A673 (cell line): ENCODE measurements at regions not wholly inside any gene's neighbourhood (a gene's known extent, or its start where the extent isn't known, plus 50 kb on each side); places are given as distances from the start of the nearest gene placed in this dataset.

Experiments used
- BruUV-seq: library from RNA; stranded (reverse); fragments of 400-500 nt; replicated peaks from 2 replicates; lab custom pipeline; 2021; lab: Mats Ljungman, UMichigan
- CTCF ChIA-PET: fragments of 300-600 bp; sonication (Branson Sonifier 250); formaldehyde crosslinking; loops from one replicate; lab custom pipeline; 2022; ENCODE audit warnings: antibody characterized with exemption; lab: Charles Lee
- POLR2A ChIA-PET: fragments of 300-600 bp; sonication (Branson Sonifier 250); formaldehyde crosslinking; loops from one replicate; lab custom pipeline; 2022; ENCODE audit warnings: antibody characterized with exemption; ENCODE audit not compliant: low non-redundant PET; lab: Charles Lee
- DNase-seq: peaks from one replicate; pipeline ENCODE4 v3.0.0-alpha.2; 2015; ENCODE audit warnings: low spot score
- H3K27ac ChIP-seq: fragments of 200-600 bp; sonication (generic); 2 replicates; pipeline ENCODE4 v1.5.1; 2016; ENCODE audit warnings: mixed run types, low read depth, mild to moderate bottlenecking, mixed read lengths, antibody characterized with exemption, low read length; ENCODE audit not compliant: poor library complexity, severe bottlenecking
- H3K27me3 ChIP-seq: fragments of 200-600 bp; sonication (generic); replicated peaks from 2 replicates; pipeline ENCODE4 v1.6.1; 2017; ENCODE audit warnings: mixed run types, low read depth, mild to moderate bottlenecking, mixed read lengths, antibody characterized with exemption, low read length; ENCODE audit not compliant: insufficient read depth, poor library complexity
- H3K36me3 ChIP-seq: fragments of 200-600 bp; sonication (generic); 2 replicates; pipeline ENCODE4 v1.6.1; 2016; ENCODE audit warnings: mixed run types, mild to moderate bottlenecking, mixed read lengths, antibody characterized with exemption, low read length; ENCODE audit not compliant: insufficient read depth, poor library complexity, severe bottlenecking
- H3K4me1 ChIP-seq: fragments of 200-600 bp; sonication (generic); 2 replicates; pipeline ENCODE4 v1.6.1; 2017; ENCODE audit warnings: mixed run types, mild to moderate bottlenecking, mixed read lengths, antibody characterized with exemption, low read length; ENCODE audit not compliant: insufficient read depth, poor library complexity, severe bottlenecking
- H3K4me3 ChIP-seq: fragments of 200-600 bp; sonication (generic); 2 replicates; pipeline ENCODE4 v1.5.1; 2016; ENCODE audit warnings: low read depth, mixed run types, mild to moderate bottlenecking, mixed read lengths, low read length; ENCODE audit not compliant: poor library complexity, severe bottlenecking
- H3K9me3 ChIP-seq: fragments of 200-600 bp; sonication (generic); 2 replicates; pipeline ENCODE4 v1.6.1; 2016; ENCODE audit warnings: mixed run types, low read depth, mild to moderate bottlenecking, mixed read lengths, antibody characterized with exemption, low read length; ENCODE audit not compliant: poor library complexity, severe bottlenecking
- EZH2 ChIP-seq: fragments of 200-600 bp; sonication (generic); IDR thresholded peaks from 2 replicates; pipeline ENCODE4 v1.6.1; 2017; ENCODE audit warnings: borderline replicate concordance, low read depth, mild to moderate bottlenecking, mixed read lengths, antibody characterized with exemption, low read length; ENCODE audit not compliant: poor library complexity, severe bottlenecking
- intact Hi-C: fragments of 100-400 bp; cut with micrococcal nuclease; formaldehyde crosslinking; loops from one replicate; pipeline ENCODE4 v1.10.0; 2022; ENCODE audit not compliant: unreplicated experiment
- TF ChIP-seq, protein P1 (sequence below): fragments of 300-800, 200-600 bp; sonication (generic); conservative IDR thresholded peaks from 2 replicates; pipeline ENCODE4 v1.5.1; 2017; ENCODE audit warnings: low read depth, mild to moderate bottlenecking, antibody characterized with exemption, low read length, moderate library complexity, mixed read lengths

DNA sequence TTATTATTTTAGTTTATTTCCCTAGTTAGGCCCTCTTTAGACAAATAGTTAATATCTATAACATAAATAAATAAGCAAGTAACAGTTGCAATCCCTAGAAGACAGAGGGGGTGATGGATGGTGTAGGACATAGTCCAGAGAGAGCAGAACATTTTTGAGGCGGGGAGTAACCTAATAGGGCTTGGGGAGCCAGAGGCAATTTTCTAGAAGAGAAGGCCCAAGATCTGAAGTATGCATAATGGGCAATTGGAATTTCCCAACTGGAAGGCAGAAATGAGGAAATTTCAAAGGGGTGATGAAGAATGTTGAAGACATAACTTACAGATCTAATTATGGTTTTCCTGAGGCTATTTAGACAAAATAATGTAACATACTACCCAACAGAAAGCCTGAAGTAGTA lies 525.7 kb downstream of the TUSC7 start:
- no peak for TF ChIP-seq EZH2
- TF ChIP-seq, protein P1, sequence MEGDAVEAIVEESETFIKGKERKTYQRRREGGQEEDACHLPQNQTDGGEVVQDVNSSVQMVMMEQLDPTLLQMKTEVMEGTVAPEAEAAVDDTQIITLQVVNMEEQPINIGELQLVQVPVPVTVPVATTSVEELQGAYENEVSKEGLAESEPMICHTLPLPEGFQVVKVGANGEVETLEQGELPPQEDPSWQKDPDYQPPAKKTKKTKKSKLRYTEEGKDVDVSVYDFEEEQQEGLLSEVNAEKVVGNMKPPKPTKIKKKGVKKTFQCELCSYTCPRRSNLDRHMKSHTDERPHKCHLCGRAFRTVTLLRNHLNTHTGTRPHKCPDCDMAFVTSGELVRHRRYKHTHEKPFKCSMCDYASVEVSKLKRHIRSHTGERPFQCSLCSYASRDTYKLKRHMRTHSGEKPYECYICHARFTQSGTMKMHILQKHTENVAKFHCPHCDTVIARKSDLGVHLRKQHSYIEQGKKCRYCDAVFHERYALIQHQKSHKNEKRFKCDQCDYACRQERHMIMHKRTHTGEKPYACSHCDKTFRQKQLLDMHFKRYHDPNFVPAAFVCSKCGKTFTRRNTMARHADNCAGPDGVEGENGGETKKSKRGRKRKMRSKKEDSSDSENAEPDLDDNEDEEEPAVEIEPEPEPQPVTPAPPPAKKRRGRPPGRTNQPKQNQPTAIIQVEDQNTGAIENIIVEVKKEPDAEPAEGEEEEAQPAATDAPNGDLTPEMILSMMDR = no peak
- no peak overlapping the region for H3K4me3 ChIP-seq
- intact Hi-C loops = no loop called here
- H3K36me3 ChIP-seq = no peaks in the 10 kb centered on the region
- POLR2A ChIA-PET = no interaction called here
- H3K27ac ChIP-seq = no peak overlapping the region
- no peaks in the 10 kb centered on the region for H3K4me1 ChIP-seq
- no peak for DNase-seq
- CTCF ChIA-PET = no interaction called here
- H3K27me3 ChIP-seq = no peaks in the 10 kb centered on the region
- H3K9me3 ChIP-seq = no peaks in the 10 kb centered on the region
- BruUV-seq = no TSS peak

DNA sequence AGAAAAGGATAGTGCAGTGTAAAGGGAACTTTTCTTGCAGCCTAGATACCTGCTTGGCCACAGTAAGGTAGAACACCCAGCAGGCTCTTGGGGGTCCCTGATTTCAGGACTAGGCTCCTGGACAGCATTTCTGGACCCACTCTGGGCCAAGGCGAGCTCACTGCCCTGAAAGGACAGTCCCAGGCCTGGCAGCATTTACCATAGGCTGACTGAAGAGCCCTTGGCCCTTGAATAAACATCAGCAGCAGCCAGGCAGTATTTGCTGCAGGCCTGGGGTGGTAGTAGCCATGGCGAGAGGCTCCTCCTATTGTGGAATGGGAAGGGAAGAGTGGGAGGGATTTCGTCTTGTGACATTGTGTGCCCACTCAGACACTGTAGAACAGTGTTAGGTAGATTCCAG lies 529.2 kb downstream of the TUSC7 start:
- Histone ChIP-seq H3K27ac (no peak overlapping the region), H3K4me3 (no peak overlapping the region), H3K36me3 (no peaks in the 10 kb centered on the region), H3K27me3 (no peaks in the 10 kb centered on the region), H3K4me1 (no peaks in the 10 kb centered on the region), H3K9me3 (no peaks in the 10 kb centered on the region)
- BruUV-seq = no TSS peak
- TF ChIP-seq, protein P1 = no peak
- no peak for TF ChIP-seq EZH2
- intact Hi-C loops = no loop called here
- no peak for DNase-seq
- ChIA-PET CTCF (no interaction called here), POLR2A (no interaction called here)

DNA sequence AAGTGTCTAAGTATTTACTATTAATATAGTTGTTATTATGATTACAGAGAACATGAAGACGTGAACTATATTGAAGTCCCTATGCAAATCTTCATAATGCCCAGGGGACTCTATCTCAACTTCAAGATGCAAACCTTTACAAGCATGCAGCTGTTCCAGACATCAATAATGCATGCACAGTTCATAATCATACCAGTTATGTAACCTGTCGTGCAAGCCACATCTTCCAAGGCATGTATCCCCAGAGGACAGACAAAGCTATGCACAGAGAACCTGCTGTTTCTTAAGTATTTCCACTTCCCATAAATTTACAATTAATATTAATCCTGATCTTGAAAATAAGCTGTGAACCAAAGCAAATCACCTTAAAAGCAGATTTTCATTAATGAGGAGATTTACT lies 534.1 kb downstream of the TUSC7 start:
- DNase-seq = peak; percentile 3
- ChIA-PET CTCF (no interaction called here), POLR2A (no interaction called here)
- Histone ChIP-seq H3K36me3 (no peaks in the 10 kb centered on the region), H3K9me3 (no peaks in the 10 kb centered on the region), H3K27me3 (no peaks in the 10 kb centered on the region), H3K4me1 (no peaks in the 10 kb centered on the region), H3K27ac (no peak overlapping the region), H3K4me3 (no peak overlapping the region)
- intact Hi-C loops = no loop called here
- TF ChIP-seq EZH2 = no peak
- TF ChIP-seq, protein P1 = no peak
- BruUV-seq = no TSS peak
